ENCODE measurements at regions not wholly inside any gene's neighbourhood (a gene's known extent, or its start where the extent isn't known, plus 50 kb on each side); places are given as distances from the start of the nearest gene placed in this dataset.

GRCh38 chr5:61831736-61832135 lies 474.3 kb upstream of the KIF2A start:
- intact Hi-C loops (cut with DNase I): no loop called here
- no peak for DNase-seq
- ATAC-seq (ENCODE audit: poor library complexity): no peak

DNA sequence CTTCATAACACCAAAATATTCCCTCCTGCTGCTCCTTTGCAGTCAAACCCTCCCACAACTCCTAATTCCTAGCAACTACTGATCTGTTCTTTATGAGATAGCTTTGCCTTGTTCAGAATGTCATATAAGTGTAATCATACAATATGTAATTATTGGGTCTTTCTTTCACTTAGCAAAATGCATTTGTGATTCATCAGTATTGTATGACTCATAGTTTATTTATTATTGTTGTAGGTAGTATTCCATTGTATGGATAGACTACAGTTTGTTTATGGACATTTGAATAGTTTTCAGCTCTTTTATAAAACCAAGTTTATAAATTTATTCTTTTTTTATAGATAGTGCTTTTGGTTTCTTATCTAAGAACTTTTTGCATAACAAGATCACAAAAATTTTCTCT lies 468.2 kb upstream of the KIF2A start:
- no peak for ATAC-seq (ENCODE audit: poor library complexity)
- intact Hi-C loops (cut with DNase I): no loop called here
- DNase-seq: no peak

DNA sequence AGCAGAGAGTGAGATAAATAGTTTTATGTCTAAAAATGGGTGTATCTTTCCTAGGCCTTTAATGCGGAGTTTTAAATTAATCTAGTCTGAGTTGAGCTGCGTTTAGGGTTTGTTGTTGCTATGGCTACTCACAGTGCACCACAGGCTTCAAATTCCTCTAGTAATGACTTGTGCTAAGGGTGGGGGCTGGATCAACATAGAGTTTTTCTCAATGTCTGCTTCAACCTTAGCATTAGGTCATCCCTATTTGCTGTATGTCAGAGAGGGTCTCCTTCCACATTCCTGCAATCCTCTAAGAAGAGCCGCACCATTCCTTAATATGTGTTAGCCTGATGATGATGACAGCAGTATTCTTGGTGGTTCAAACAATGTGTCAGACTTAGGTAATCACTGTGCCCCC lies 465.6 kb upstream of the KIF2A start:
- DNase-seq: no peak
- intact Hi-C loops (cut with DNase I): no loop called here
- no peak for ATAC-seq (ENCODE audit: poor library complexity)

- no peak for ATAC-seq (ENCODE audit: poor library complexity)
- DNase-seq: no peak
- intact Hi-C loops (cut with DNase I): no loop called here
Observed at GRCh38 chr5:61842840-61843239, 463.2 kb upstream of the KIF2A start.

GRCh38 chr5:61850696-61851095 lies 455.3 kb upstream of the KIF2A start:
- intact Hi-C loops (cut with DNase I): no loop called here
- DNase-seq (no peak), ATAC-seq (ENCODE audit: poor library complexity) (no peak)

- ATAC-seq (ENCODE audit: poor library complexity) (no peak), DNase-seq (no peak)
- intact Hi-C loops (cut with DNase I): no loop called here
Observed at GRCh38 chr5:61854531-61854930, 451.5 kb upstream of the KIF2A start.

GRCh38 chr5:61860978-61861377 lies 445.0 kb upstream of the KIF2A start:
- ATAC-seq (ENCODE audit: poor library complexity): no peak
- intact Hi-C loops (cut with DNase I): no loop called here
- no peak for DNase-seq

DNA sequence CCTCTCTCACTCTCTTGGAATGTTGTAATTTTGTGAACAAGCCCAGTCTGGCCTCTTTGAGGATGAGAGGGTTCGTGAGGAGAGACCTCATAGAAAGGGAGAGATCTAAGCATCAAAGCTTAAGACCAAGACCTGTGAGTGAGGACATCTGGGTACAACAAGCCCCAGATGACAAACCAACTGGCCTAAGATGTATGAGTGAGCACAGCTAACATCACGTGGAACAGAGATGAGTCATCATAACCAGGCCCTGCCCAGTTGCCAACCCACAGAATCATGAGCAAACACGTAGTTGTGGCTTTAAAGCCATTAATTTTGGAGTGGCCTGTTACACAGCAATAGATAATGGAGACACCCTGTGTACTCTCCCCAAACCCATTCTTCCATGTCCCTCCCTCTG lies 439.1 kb upstream of the KIF2A start:
- intact Hi-C loops (cut with DNase I): no loop called here
- DNase-seq (no peak), ATAC-seq (ENCODE audit: poor library complexity) (no peak)

DNA sequence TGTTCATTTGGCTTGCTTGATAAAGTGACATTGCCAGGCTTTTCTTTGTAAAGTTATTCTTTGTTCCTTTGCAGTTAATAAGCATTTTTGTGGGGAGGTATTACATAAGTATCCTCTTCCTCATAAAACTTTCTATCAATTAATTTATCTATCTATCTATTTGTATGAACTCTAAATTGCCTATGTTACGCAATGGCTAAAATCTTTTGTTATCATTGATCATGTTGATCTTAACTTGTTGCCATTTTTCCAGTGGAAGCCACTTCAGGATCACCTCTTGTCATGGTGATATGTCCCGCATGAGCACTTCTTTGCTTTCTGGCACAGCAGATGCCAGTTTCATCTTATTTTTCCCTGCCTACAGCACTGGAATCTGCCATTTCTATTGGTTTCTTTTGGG lies 436.7 kb upstream of the KIF2A start:
- intact Hi-C loops (cut with DNase I): no loop called here
- no peak for DNase-seq
- no peak for ATAC-seq (ENCODE audit: poor library complexity)

GRCh38 chr5:61878471-61878870 lies 427.5 kb upstream of the KIF2A start:
- ATAC-seq (ENCODE audit: poor library complexity) (no peak), DNase-seq (no peak)
- intact Hi-C loops (cut with DNase I): no loop called here

GRCh38 chr5:61881821-61882487 lies 424.1 kb upstream of the KIF2A start:
- ATAC-seq (ENCODE audit: poor library complexity) (no peak), DNase-seq (no peak)
- intact Hi-C loops (cut with DNase I): no loop called here

GRCh38 chr5:61882901-61883500 lies 423.0 kb upstream of the KIF2A start:
- intact Hi-C loops (cut with DNase I): no loop called here
- DNase-seq: no peak
- no peak for ATAC-seq (ENCODE audit: poor library complexity)

- no peak for ATAC-seq (ENCODE audit: poor library complexity)
- no peak for DNase-seq
- intact Hi-C loops (cut with DNase I): no loop called here
Observed at GRCh38 chr5:61884252-61884855, 421.7 kb upstream of the KIF2A start.

DNA sequence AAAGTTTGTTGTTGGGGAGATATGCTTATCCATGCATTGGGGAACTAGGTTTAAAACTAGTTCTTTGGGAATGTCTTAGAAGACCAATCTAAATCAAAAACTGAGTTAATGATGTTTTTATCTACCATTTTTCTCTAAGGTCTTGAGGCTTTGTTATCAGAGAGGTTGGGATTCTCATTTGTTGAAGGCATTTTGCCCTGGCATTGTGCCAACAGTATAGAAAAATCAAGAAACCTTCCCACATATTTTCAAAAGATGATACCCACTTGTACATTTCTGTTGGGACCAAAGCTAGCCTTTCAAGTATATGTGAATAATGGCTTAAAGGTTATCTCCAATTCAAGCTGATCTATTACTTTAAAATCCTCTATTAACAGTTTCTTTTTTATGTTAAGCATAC lies 419.8 kb upstream of the KIF2A start:
- DNase-seq (no peak), ATAC-seq (ENCODE audit: poor library complexity) (no peak)
- intact Hi-C loops (cut with DNase I): no loop called here

- ATAC-seq (ENCODE audit: poor library complexity) (no peak), DNase-seq (no peak)
- intact Hi-C loops (cut with DNase I): no loop called here
Observed at GRCh38 chr5:61887271-61887670, 418.7 kb upstream of the KIF2A start.

- no peak for ATAC-seq (ENCODE audit: poor library complexity)
- no peak for DNase-seq
- intact Hi-C loops (cut with DNase I): no loop called here
Observed at GRCh38 chr5:61894046-61894445, 412.0 kb upstream of the KIF2A start.

DNA sequence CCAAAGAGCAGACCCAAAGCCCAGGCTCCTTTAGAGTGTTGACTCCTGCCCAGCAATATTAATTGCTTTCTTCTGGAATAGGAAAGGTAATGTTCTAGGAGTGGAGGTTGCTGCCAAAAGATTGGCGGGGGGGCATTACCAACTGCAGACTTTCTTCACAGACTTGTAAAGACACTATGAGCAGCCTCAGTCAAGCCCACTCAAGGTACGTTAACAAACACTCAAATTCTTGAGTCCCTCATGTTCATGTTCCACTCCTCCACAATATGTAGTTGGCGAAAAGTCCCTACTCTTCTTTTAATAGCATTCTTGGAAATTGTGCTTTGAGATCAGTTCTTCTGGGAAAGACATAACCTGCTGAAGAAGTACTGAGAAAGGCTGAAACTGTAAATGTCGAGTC lies 409.2 kb upstream of the KIF2A start:
- intact Hi-C loops (cut with DNase I): no loop called here
- ATAC-seq (ENCODE audit: poor library complexity) (no peak), DNase-seq (no peak)

- intact Hi-C loops (cut with DNase I): no loop called here
- DNase-seq (no peak), ATAC-seq (ENCODE audit: poor library complexity) (no peak)
Observed at GRCh38 chr5:61897251-61897650, 408.8 kb upstream of the KIF2A start.

GRCh38 chr5:61901997-61902396 lies 404.0 kb upstream of the KIF2A start:
- intact Hi-C loops (cut with DNase I): no loop called here
- DNase-seq (peak; percentile 55), ATAC-seq (ENCODE audit: poor library complexity) (peak; percentile 64)

DNA sequence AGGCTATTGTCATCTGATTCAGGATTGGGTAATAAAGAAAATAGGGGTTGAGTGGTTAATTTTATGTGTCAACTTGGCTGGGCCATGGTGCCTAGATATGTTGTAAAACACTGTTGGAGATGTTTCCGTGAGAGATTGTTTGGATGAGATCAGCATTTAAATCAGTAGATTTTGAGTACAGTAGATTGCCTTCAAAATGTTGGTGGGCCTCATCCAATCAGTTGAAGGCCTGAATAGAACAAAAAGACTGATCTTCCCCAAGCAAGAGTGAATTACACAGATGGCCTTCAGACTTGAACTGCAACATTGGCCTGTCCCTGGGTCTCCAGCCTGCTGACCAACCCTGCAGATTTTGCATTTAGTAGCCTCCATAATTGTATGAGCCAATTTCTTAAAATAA lies 401.3 kb upstream of the KIF2A start:
- intact Hi-C loops (cut with DNase I): no loop called here
- ATAC-seq (ENCODE audit: poor library complexity): no peak
- DNase-seq: no peak

- no peak for DNase-seq
- intact Hi-C loops (cut with DNase I): no loop called here
- peak; percentile 90 for ATAC-seq (ENCODE audit: poor library complexity)
Observed at GRCh38 chr5:61905613-61906012, 400.4 kb upstream of the KIF2A start.

Data from Right ventricle myocardium superior (tissue), 1 donor.